ENCODE measurements at regions not wholly inside any gene's neighbourhood (a gene's known extent, or its start where the extent isn't known, plus 50 kb on each side); places are given as distances from the start of the nearest gene placed in this dataset.
"Not testable (repeated sequence)": the region's sequence is repeated elsewhere in the genome, so short reads cannot be mapped to it uniquely, and the experiment has no call there.

- Histone ChIP-seq H4K20me1 (ENCODE audit: control insufficient read depth, insufficient read depth, insufficient read length) (no peaks in the 10 kb centered on the region), H3K79me2 (ENCODE audit: insufficient read depth, low read length) (no peaks in the 10 kb centered on the region), H3K4me2 (ENCODE audit: insufficient read depth, insufficient read length, low read length) (no peak overlapping the region), H2AK5ac (ENCODE audit: insufficient read length, low read length) (no peak overlapping the region), H3T11ph (ENCODE audit: low read length) (no peak overlapping the region), H3K9ac (ENCODE audit: extremely low read depth, insufficient read length, low read length) (no peak overlapping the region), H3K18ac (ENCODE audit: insufficient read length, low read depth, low read length) (no peak overlapping the region), H2BK12ac (ENCODE audit: insufficient read length, low read depth, low read length) (no peak overlapping the region), H3K9me3 (ENCODE audit: control insufficient read depth, low read depth, low read length) (peaks cover 22% of the 10 kb centered on the region), H3K27ac (ENCODE audit: insufficient read length, low read depth, low read length) (no peak overlapping the region), H3K27me3 (ENCODE audit: insufficient read depth, low read length) (no peaks in the 10 kb centered on the region), H4K91ac (ENCODE audit: insufficient read length, low read depth, low read length) (no peak overlapping the region), H3K4ac (ENCODE audit: low read depth, low read length) (no peak overlapping the region), H2AFZ (ENCODE audit: low read length) (no peak overlapping the region), H3K79me1 (ENCODE audit: insufficient read depth, low read depth, low read length, poor library complexity, severe bottlenecking) (no peaks in the 10 kb centered on the region), H3K56ac (ENCODE audit: insufficient read length, low read depth, low read length) (no peak overlapping the region), H3K23me2 (ENCODE audit: insufficient read length, low read depth, low read length, poor library complexity, severe bottlenecking) (no peaks in the 10 kb centered on the region), H4K5ac (ENCODE audit: insufficient read length, low read depth, low read length) (no peak overlapping the region), H4K8ac (replicated peaks; ENCODE audit: insufficient read length, low read depth, low read length) (no peak overlapping the region), H2BK120ac (ENCODE audit: low read depth, low read length, poor library complexity, severe bottlenecking) (no peak overlapping the region), H2BK15ac (ENCODE audit: low read depth, low read length) (no peak overlapping the region), H3K14ac (ENCODE audit: insufficient read depth, low read length) (no peak overlapping the region), H2BK5ac (ENCODE audit: insufficient read length, low read length) (no peak overlapping the region), H3K4me1 (ENCODE audit: insufficient read depth, low read length) (no peaks in the 10 kb centered on the region; the same call in 1 of the 2 replicates), H2BK20ac (ENCODE audit: low read depth, low read length, poor library complexity, severe bottlenecking) (no peak overlapping the region), H3K23ac (ENCODE audit: insufficient read length, low read depth, low read length) (no peak overlapping the region)
- H3K9me3 Mint-ChIP-seq: peaks cover 66 to 73% of the 10 kb centered on the region in 2 experiments
- no peak for DNase-seq
- peaks cover 5 to 7% of the 10 kb centered on the region in 2 experiments for H3K4me1 Mint-ChIP-seq
- peak; percentile 68 for TF ChIP-seq CTCF (conservative IDR thresholded peaks at IDR 0.05)
- H3K4me3 Mint-ChIP-seq: no peak overlapping the region
- H3K36me3 Mint-ChIP-seq (ENCODE audit: insufficient read depth in 1 of 3, low read depth in 3 of 3): peaks cover 0 to 3% (median 0%) of the 10 kb centered on the region in 3 experiments; a peak in 1 of 7 replicates
- H3K27ac Mint-ChIP-seq: no peak overlapping the region
- WGBS (ENCODE audit: extremely low coverage, insufficient read length, low lambda C conversion rate): no CpG with 5 or more reads among the region's 10 CpGs
- no peaks in the 10 kb centered on the region for H3K27me3 Mint-ChIP-seq (ENCODE audit: low read depth)
These were observed 83.9 kb upstream of the RAI2 start for GRCh38 chrX:17944833-17945497.

- peaks cover 28% of the 10 kb centered on the region for H3K9me3 ChIP-seq (ENCODE audit: control insufficient read depth, low read depth, low read length)
- not testable (repeated sequence) for H2AK5ac ChIP-seq (ENCODE audit: insufficient read length, low read length); H3K79me2 ChIP-seq (ENCODE audit: insufficient read depth, low read length); DNase-seq; H2BK5ac ChIP-seq (ENCODE audit: insufficient read length, low read length); H3K27me3 Mint-ChIP-seq (ENCODE audit: low read depth); H3K4me2 ChIP-seq (ENCODE audit: insufficient read depth, insufficient read length, low read length); H3K79me1 ChIP-seq (ENCODE audit: insufficient read depth, low read depth, low read length, poor library complexity, severe bottlenecking); H3K18ac ChIP-seq (ENCODE audit: insufficient read length, low read depth, low read length); H3K14ac ChIP-seq (ENCODE audit: insufficient read depth, low read length); H3K56ac ChIP-seq (ENCODE audit: insufficient read length, low read depth, low read length); H2BK12ac ChIP-seq (ENCODE audit: insufficient read length, low read depth, low read length); H3K36me3 Mint-ChIP-seq (ENCODE audit: insufficient read depth in 1 of 3, low read depth in 3 of 3); H2BK120ac ChIP-seq (ENCODE audit: low read depth, low read length, poor library complexity, severe bottlenecking); H4K5ac ChIP-seq (ENCODE audit: insufficient read length, low read depth, low read length); H4K8ac ChIP-seq (replicated peaks; ENCODE audit: insufficient read length, low read depth, low read length); H3K4me1 ChIP-seq (ENCODE audit: insufficient read depth, low read length); H4K91ac ChIP-seq (ENCODE audit: insufficient read length, low read depth, low read length); H3K4ac ChIP-seq (ENCODE audit: low read depth, low read length); H3K9ac ChIP-seq (ENCODE audit: extremely low read depth, insufficient read length, low read length); H2BK20ac ChIP-seq (ENCODE audit: low read depth, low read length, poor library complexity, severe bottlenecking); H4K20me1 ChIP-seq (ENCODE audit: control insufficient read depth, insufficient read depth, insufficient read length); H3K27me3 ChIP-seq (ENCODE audit: insufficient read depth, low read length); H2BK15ac ChIP-seq (ENCODE audit: low read depth, low read length); H2AFZ ChIP-seq (ENCODE audit: low read length); H3K4me3 Mint-ChIP-seq; H3K27ac Mint-ChIP-seq; H3K23me2 ChIP-seq (ENCODE audit: insufficient read length, low read depth, low read length, poor library complexity, severe bottlenecking); H3T11ph ChIP-seq (ENCODE audit: low read length); H3K27ac ChIP-seq (ENCODE audit: insufficient read length, low read depth, low read length); H3K23ac ChIP-seq (ENCODE audit: insufficient read length, low read depth, low read length)
- WGBS (ENCODE audit: extremely low coverage, insufficient read length, low lambda C conversion rate): no CpG with 5 or more reads among the region's 2 CpGs
- H3K4me1 Mint-ChIP-seq: peaks cover 12 to 14% of the 10 kb centered on the region in 2 experiments
- H3K9me3 Mint-ChIP-seq: peaks cover 72 to 82% of the 10 kb centered on the region in 2 experiments
These were observed 80.1 kb upstream of the RAI2 start for GRCh38 chrX:17941171-17941570.
